HCT116 (cell line): ENCODE measurements at regions not wholly inside any gene's neighbourhood (a gene's known extent, or its start where the extent isn't known, plus 50 kb on each side); places are given as distances from the start of the nearest gene placed in this dataset.

ENCODE experiments used
- ATAC-seq: fragments of 200-7000 bp; cut with Tn5 transposase; 2 replicates; pipeline ENCODE4 v1.9.1; 2020; ENCODE audit warnings: mild to moderate bottlenecking, moderate library complexity
- BruUV-seq: library from RNA; stranded (reverse); fragments of 400-500 nt; replicated peaks from 2 replicates; lab custom pipeline; 2021; lab: Mats Ljungman, UMichigan
- CTCF ChIA-PET: fragments of 300-600 bp; sonication (Branson Sonifier 250); formaldehyde crosslinking; loops from one replicate; lab custom pipeline; 2021; ENCODE audit warnings: antibody characterized with exemption; lab: Charles Lee
- POLR2A ChIA-PET: fragments of 300-600, 350-600 bp; sonication (Branson Sonifier 250); formaldehyde crosslinking; loops from one replicate; lab custom pipeline; 2021; ENCODE audit warnings: antibody characterized with exemption; lab: Charles Lee
- RAD21 ChIA-PET, 2 experiments: fragments of 300-600 bp; sonication (Branson Sonifier 250); formaldehyde crosslinking; loops; one replicate each; lab custom pipeline; 2023; ENCODE audit warnings: low total read pairs in 2 of 2; ENCODE audit not compliant: uncharacterized antibody in 2 of 2, unreplicated experiment in 2 of 2, low non-redundant PET in 1 of 2; lab: Charles Lee
- DNase-seq: peaks from one replicate; pipeline ENCODE4 v3.0.0-alpha.2; 2010; ENCODE audit warnings: low read depth, low spot score
- H2AFZ ChIP-seq: fragments of 200-600 bp; shearing (Covaris generic), sonication (generic); 2 replicates; pipeline ENCODE4 v1.6.1; 2017; ENCODE audit warnings: low read depth, mixed run types, mixed read lengths, antibody characterized with exemption, low read length; ENCODE audit not compliant: poor library complexity, severe bottlenecking
- H3K27ac ChIP-seq: 2 replicates; pipeline ENCODE4 v1.5.1; 2012; ENCODE audit warnings: low read depth, low read length
- H3K27me3 ChIP-seq: fragments of 200-600 bp; sonication (generic); 2 replicates; pipeline ENCODE4 v1.6.1; 2016; ENCODE audit warnings: mixed run types, low read length, mixed read lengths; ENCODE audit not compliant: insufficient read depth
- H3K36me3 ChIP-seq, 2 experiments: fragments of 200-500 bp in 1 of 2; fragments of 200-600 bp in 1 of 2; sonication (Bioruptor generic) in 1 of 2; sonication (generic) in 1 of 2; 2 replicates each; pipeline versions ENCODE4 v1.5.1 to v1.6.1; 2014 to 2016; ENCODE audit warnings: low read length in 2 of 2, inconsistent platforms in 1 of 2, mixed read lengths in 1 of 2, mixed run types in 1 of 2; ENCODE audit not compliant: insufficient read depth in 2 of 2, control insufficient read depth in 1 of 2
- H3K4me1 ChIP-seq, 2 experiments: fragments of 200-600 bp in 1 of 2; sonication (generic) in 1 of 2; 2 replicates each; pipeline versions ENCODE4 v1.5.1 to v1.6.1; 2012 to 2017; ENCODE audit warnings: low read length in 2 of 2, inconsistent platforms in 1 of 2, mild to moderate bottlenecking in 1 of 2, mixed read lengths in 1 of 2, mixed run types in 1 of 2, moderate library complexity in 1 of 2; ENCODE audit not compliant: insufficient read depth in 2 of 2, control insufficient read depth in 1 of 2
- H3K4me2 ChIP-seq: fragments of 200-600 bp; sonication (generic); 2 replicates; pipeline ENCODE4 v1.6.1; 2017; ENCODE audit warnings: mixed run types, low read length, mixed read lengths
- H3K4me3 ChIP-seq, 2 experiments: fragments of 200-600 bp in 1 of 2; sonication (generic) in 1 of 2; replicated peaks in 1 of 2; 2 replicates each; pipeline ENCODE4 v1.5.1; 2011 to 2016; ENCODE audit warnings: low read length in 2 of 2, control low read depth in 1 of 2, low read depth in 1 of 2, mild to moderate bottlenecking in 1 of 2, mixed read lengths in 1 of 2, mixed run types in 1 of 2
- H3K79me2 ChIP-seq: fragments of 200-600 bp; sonication (generic); 2 replicates; pipeline ENCODE4 v1.6.1; 2017; ENCODE audit warnings: mild to moderate bottlenecking, mixed run types, low read length, moderate library complexity, mixed read lengths; ENCODE audit not compliant: insufficient read depth
- H3K9ac ChIP-seq: fragments of 200-600 bp; sonication (generic); 2 replicates; pipeline ENCODE4 v1.6.1; 2016; ENCODE audit warnings: low read length, mixed read lengths
- H3K9me2 ChIP-seq: fragments of 200-600 bp; sonication (generic), shearing (Covaris generic); 2 replicates; pipeline ENCODE4 v1.6.1; 2017; ENCODE audit warnings: mixed run types, mild to moderate bottlenecking, moderate library complexity; ENCODE audit not compliant: insufficient read depth
- H3K9me3 ChIP-seq, 2 experiments: fragments of 200-500 bp in 1 of 2; fragments of 200-600 bp in 1 of 2; sonication (Bioruptor generic) in 1 of 2; sonication (generic) in 1 of 2; 2 replicates each; pipeline ENCODE4 v1.6.1; 2014 to 2017; ENCODE audit warnings: low read length in 2 of 2, mixed read lengths in 2 of 2, inconsistent platforms in 1 of 2, low read depth in 1 of 2, mild to moderate bottlenecking in 1 of 2, mixed run types in 1 of 2, moderate library complexity in 1 of 2; ENCODE audit not compliant: control insufficient read depth in 1 of 2, insufficient read depth in 1 of 2
- H4K20me1 ChIP-seq: fragments of 200-600 bp; sonication (generic), shearing (Covaris generic); 2 replicates; pipeline ENCODE4 v1.6.1; 2017; ENCODE audit warnings: mixed run types, mild to moderate bottlenecking, moderate library complexity; ENCODE audit not compliant: insufficient read depth
- CBX3 ChIP-seq: IDR thresholded peaks from 2 replicates; pipeline ENCODE4 v1.6.1; 2012; ENCODE audit warnings: low read depth
- CEBPB ChIP-seq: IDR thresholded peaks from 2 replicates; pipeline ENCODE4 v1.6.1; 2012; ENCODE audit warnings: low read depth
- EGR1 ChIP-seq: IDR thresholded peaks from 2 replicates; pipeline ENCODE4 v1.6.1; 2012; ENCODE audit warnings: low read depth
- ELF1 ChIP-seq: IDR thresholded peaks from 2 replicates; pipeline ENCODE4 v1.6.1; 2012; ENCODE audit warnings: low read depth, borderline replicate concordance
- EZH2 ChIP-seq: fragments of 200-600 bp; sonication (generic); IDR thresholded peaks from 2 replicates; pipeline ENCODE4 v1.6.1; 2017; ENCODE audit warnings: antibody characterized with exemption, mixed run types
- EZH2phosphoT487 ChIP-seq: fragments of 200-600 bp; IDR thresholded peaks from 2 replicates; pipeline ENCODE4 v1.6.1; 2018; ENCODE audit warnings: antibody characterized with exemption, borderline replicate concordance
- FOSL1 ChIP-seq: IDR thresholded peaks from 2 replicates; pipeline ENCODE4 v1.6.1; 2012; ENCODE audit warnings: low read depth
- JUND ChIP-seq: IDR thresholded peaks from 2 replicates; pipeline ENCODE4 v1.6.1; 2012
- POLR2A ChIP-seq: IDR thresholded peaks from 2 replicates; pipeline ENCODE4 v1.7.0; 2011; ENCODE audit warnings: borderline replicate concordance; ENCODE audit not compliant: insufficient read depth, insufficient read length; ENCODE audit errors: extremely low read depth
- RAD21 ChIP-seq: IDR thresholded peaks from 2 replicates; pipeline ENCODE4 v1.6.1; 2012; ENCODE audit warnings: low read depth, mild to moderate bottlenecking
- SP1 ChIP-seq: IDR thresholded peaks from 2 replicates; pipeline ENCODE4 v1.6.1; 2012; ENCODE audit warnings: low read depth
- SRF ChIP-seq: IDR thresholded peaks from 2 replicates; pipeline ENCODE4 v1.6.1; 2012; ENCODE audit warnings: low read depth
- YY1 ChIP-seq: IDR thresholded peaks from 2 replicates; pipeline ENCODE4 v1.6.1; 2011; ENCODE audit warnings: low read length, low read depth, moderate library complexity, mild to moderate bottlenecking; ENCODE audit not compliant: insufficient replicate concordance; ENCODE audit errors: extremely low read depth
- ZFX ChIP-seq: fragments of 450-650 bp; IDR thresholded peaks from 2 replicates; pipeline ENCODE4 v1.6.1; 2017
- intact Hi-C: fragments of 100-400 bp; cut with micrococcal nuclease; formaldehyde crosslinking; loops from 2 replicates; pipeline ENCODE4 v1.10.0; 2022
- TF ChIP-seq, protein P1 (sequence below): IDR thresholded peaks from 2 replicates; pipeline ENCODE4 v1.6.1; 2012
- TF ChIP-seq, protein P2 (sequence below), 3 experiments: fragments of 200-600 bp in 1 of 3; sonication (generic) in 1 of 3; IDR thresholded peaks in 2 of 3; conservative IDR thresholded peaks in 1 of 3; 2 replicates each; pipeline ENCODE4 v1.5.1; 2012 to 2017; ENCODE audit warnings: low read depth in 2 of 3, low read length in 2 of 3, antibody characterized with exemption in 1 of 3, borderline replicate concordance in 1 of 3, control low read depth in 1 of 3, mild to moderate bottlenecking in 1 of 3, mixed read lengths in 1 of 3, mixed run types in 1 of 3, moderate library complexity in 1 of 3; ENCODE audit not compliant: insufficient read depth in 1 of 3
- TF ChIP-seq, protein P3 (sequence below): IDR thresholded peaks from 2 replicates; pipeline ENCODE4 v1.6.1; 2012

DNA sequence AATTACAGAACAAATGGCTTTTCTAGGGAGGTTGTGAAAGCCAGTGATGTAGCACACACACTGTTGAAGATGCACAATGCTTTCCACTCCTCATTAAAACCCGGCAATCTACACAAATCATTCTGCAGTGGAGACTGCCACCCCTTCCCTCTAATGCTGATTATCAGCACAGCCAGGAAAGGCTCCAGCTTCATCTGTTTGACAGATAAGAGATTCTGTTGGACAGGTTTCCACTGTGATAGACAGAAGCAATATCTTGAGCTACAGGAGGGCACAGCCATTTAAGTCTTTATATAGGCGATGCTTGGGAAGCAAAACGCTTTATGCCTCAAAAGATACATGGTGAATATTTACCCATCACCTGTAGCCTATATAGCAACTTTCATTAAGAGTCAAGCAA lies 555.6 kb downstream of the GLRX3 start:
- H3K9me3 ChIP-seq: no peaks in the 10 kb centered on the region
- no peaks in the 10 kb centered on the region for H3K9me2 ChIP-seq
- H3K27ac ChIP-seq: no peak overlapping the region
- no peak for DNase-seq
- no peaks in the 10 kb centered on the region for H3K27me3 ChIP-seq
- RAD21 ChIA-PET: no interaction called here
- H3K4me2 ChIP-seq: no peak overlapping the region
- no peak overlapping the region for H3K4me3 ChIP-seq
- intact Hi-C loops: no loop called here
- H3K36me3 ChIP-seq: no peaks in the 10 kb centered on the region
- H2AFZ ChIP-seq: no peak overlapping the region
- H3K4me1 ChIP-seq: no peaks in the 10 kb centered on the region
- H3K79me2 ChIP-seq: no peaks in the 10 kb centered on the region
- POLR2A ChIA-PET: no interaction called here
- no TSS peak for BruUV-seq
- no peak for ATAC-seq
- TF ChIP-seq, protein P1, sequence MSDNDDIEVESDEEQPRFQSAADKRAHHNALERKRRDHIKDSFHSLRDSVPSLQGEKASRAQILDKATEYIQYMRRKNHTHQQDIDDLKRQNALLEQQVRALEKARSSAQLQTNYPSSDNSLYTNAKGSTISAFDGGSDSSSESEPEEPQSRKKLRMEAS: no peak
- TF ChIP-seq, protein P2, sequence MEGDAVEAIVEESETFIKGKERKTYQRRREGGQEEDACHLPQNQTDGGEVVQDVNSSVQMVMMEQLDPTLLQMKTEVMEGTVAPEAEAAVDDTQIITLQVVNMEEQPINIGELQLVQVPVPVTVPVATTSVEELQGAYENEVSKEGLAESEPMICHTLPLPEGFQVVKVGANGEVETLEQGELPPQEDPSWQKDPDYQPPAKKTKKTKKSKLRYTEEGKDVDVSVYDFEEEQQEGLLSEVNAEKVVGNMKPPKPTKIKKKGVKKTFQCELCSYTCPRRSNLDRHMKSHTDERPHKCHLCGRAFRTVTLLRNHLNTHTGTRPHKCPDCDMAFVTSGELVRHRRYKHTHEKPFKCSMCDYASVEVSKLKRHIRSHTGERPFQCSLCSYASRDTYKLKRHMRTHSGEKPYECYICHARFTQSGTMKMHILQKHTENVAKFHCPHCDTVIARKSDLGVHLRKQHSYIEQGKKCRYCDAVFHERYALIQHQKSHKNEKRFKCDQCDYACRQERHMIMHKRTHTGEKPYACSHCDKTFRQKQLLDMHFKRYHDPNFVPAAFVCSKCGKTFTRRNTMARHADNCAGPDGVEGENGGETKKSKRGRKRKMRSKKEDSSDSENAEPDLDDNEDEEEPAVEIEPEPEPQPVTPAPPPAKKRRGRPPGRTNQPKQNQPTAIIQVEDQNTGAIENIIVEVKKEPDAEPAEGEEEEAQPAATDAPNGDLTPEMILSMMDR (IDR thresholded peaks at IDR 0.05 in 2 of 3, conservative IDR thresholded peaks at IDR 0.05 in 1 of 3; ENCODE audit: borderline replicate concordance in 1 of 3, insufficient read depth in 1 of 3, low read depth in 2 of 3, low read length in 2 of 3): no peak
- no peak for TF ChIP-seq JUND
- TF ChIP-seq RAD21: no peak
- TF ChIP-seq FOSL1: no peak
- no peak for TF ChIP-seq SP1
- TF ChIP-seq EGR1: no peak
- TF ChIP-seq ELF1: no peak
- TF ChIP-seq ZFX: no peak
- TF ChIP-seq POLR2A: no peak
- no peak for TF ChIP-seq EZH2phosphoT487
- no peak for TF ChIP-seq YY1
- TF ChIP-seq, protein P3, sequence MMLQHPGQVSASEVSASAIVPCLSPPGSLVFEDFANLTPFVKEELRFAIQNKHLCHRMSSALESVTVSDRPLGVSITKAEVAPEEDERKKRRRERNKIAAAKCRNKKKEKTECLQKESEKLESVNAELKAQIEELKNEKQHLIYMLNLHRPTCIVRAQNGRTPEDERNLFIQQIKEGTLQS: no peak
- TF ChIP-seq SRF: no peak
- no peak for TF ChIP-seq CEBPB
- TF ChIP-seq EZH2: no peak
- no peak for TF ChIP-seq CBX3
- no peaks in the 10 kb centered on the region for H4K20me1 ChIP-seq
- H3K9ac ChIP-seq: no peak overlapping the region
- CTCF ChIA-PET: no interaction called here
